Panc1 (cell line): ENCODE measurements at regions not wholly inside any gene's neighbourhood (a gene's known extent, or its start where the extent isn't known, plus 50 kb on each side); places are given as distances from the start of the nearest gene placed in this dataset.

Source experiments
- POLR2AphosphoS5 ChIP-seq: IDR thresholded peaks from 2 replicates; pipeline ENCODE4 v1.6.1; 2012; ENCODE audit warnings: mild to moderate bottlenecking, low read depth, low read length, moderate library complexity
- SIN3A ChIP-seq: IDR thresholded peaks from 2 replicates; pipeline ENCODE4 v1.6.1; 2012; ENCODE audit warnings: low read depth, mild to moderate bottlenecking, low read length, moderate library complexity, borderline replicate concordance; ENCODE audit not compliant: insufficient read depth
- TF ChIP-seq, protein P1 (sequence below): fragments of 450-650 bp; IDR thresholded peaks from 2 replicates; pipeline ENCODE4 v1.5.1; 2017; ENCODE audit warnings: mild to moderate bottlenecking

DNA sequence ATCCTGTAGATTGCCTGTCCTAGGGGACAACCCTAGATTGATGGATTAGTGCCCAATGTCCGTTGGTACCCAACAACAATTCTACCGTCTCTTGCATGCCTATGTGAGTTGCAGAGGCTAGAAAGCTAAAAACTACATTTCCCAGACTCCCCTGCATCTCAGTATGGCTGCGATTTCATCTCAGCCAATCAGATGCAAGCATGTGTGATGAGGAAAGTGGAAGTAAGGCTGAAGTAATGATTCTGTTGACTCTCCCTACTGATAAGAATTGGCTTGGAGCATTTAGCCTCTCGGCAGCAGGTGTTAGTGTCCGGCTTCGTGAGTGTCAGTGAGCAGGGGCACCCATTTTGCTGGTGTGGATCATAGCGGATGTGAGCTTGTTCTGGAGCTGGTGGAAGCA lies 171.9 kb downstream of the FGFR2 start:
- TF ChIP-seq, protein P1, sequence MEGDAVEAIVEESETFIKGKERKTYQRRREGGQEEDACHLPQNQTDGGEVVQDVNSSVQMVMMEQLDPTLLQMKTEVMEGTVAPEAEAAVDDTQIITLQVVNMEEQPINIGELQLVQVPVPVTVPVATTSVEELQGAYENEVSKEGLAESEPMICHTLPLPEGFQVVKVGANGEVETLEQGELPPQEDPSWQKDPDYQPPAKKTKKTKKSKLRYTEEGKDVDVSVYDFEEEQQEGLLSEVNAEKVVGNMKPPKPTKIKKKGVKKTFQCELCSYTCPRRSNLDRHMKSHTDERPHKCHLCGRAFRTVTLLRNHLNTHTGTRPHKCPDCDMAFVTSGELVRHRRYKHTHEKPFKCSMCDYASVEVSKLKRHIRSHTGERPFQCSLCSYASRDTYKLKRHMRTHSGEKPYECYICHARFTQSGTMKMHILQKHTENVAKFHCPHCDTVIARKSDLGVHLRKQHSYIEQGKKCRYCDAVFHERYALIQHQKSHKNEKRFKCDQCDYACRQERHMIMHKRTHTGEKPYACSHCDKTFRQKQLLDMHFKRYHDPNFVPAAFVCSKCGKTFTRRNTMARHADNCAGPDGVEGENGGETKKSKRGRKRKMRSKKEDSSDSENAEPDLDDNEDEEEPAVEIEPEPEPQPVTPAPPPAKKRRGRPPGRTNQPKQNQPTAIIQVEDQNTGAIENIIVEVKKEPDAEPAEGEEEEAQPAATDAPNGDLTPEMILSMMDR: no peak
- TF ChIP-seq SIN3A (no peak), POLR2AphosphoS5 (no peak)
